Erythroblast (primary cell): ENCODE measurements at regions not wholly inside any gene's neighbourhood (a gene's known extent, or its start where the extent isn't known, plus 50 kb on each side); places are given as distances from the start of the nearest gene placed in this dataset.
"Not testable (repeated sequence)": the region's sequence is repeated elsewhere in the genome, so short reads cannot be mapped to it uniquely, and the experiment has no call there.

Source experiments
- DNase-seq, 2 experiments: peaks; one replicate each; lab custom pipeline; 2025; lab: John Stamatoyannopoulos, UW
- GATA1 ChIP-seq: IDR thresholded peaks from 2 replicates; pipeline ENCODE4 v1.6.1; 2011; ENCODE audit warnings: low read depth, mild to moderate bottlenecking, control low read depth, low read length, moderate library complexity
- POLR2A ChIP-seq: IDR thresholded peaks from 2 replicates; pipeline ENCODE4 v1.6.1; 2011; ENCODE audit warnings: mild to moderate bottlenecking, low read length

GRCh38 chr5:162762119-162762518, 675.3 kb upstream of the CCNG1 start:
- TF ChIP-seq POLR2A (no peak), GATA1 (no peak)
- no peak for DNase-seq

GRCh38 chr5:162769019-162769418, 668.4 kb upstream of the CCNG1 start:
- TF ChIP-seq GATA1, result no peak
- TF ChIP-seq POLR2A, result no peak

GRCh38 chr5:162785673-162786072, 651.7 kb upstream of the CCNG1 start:
- no peak for DNase-seq

More at GRCh38 chr5:162769019-162769418, 668.4 kb upstream of the CCNG1 start:
- no peak for DNase-seq

GRCh38 chr5:162786234-162786633, 651.2 kb upstream of the CCNG1 start:
- TF ChIP-seq GATA1 (no peak), POLR2A (no peak)
- no peak for DNase-seq

More at GRCh38 chr5:162785673-162786072, 651.7 kb upstream of the CCNG1 start:
- no peak for TF ChIP-seq GATA1
- TF ChIP-seq POLR2A, result no peak

- DNase-seq, result no peak
- no peak for TF ChIP-seq POLR2A
These were observed 640.9 kb upstream of the CCNG1 start for GRCh38 chr5:162796507-162796906.

GRCh38 chr5:162800301-162800700, 637.1 kb upstream of the CCNG1 start:
- TF ChIP-seq GATA1 (no peak), POLR2A (no peak)
- DNase-seq, result no peak

- no peak for TF ChIP-seq GATA1
- TF ChIP-seq POLR2A, result no peak
- no peak for DNase-seq
These were observed 636.2 kb upstream of the CCNG1 start for GRCh38 chr5:162801235-162801634.

GRCh38 chr5:162806195-162806594, 631.2 kb upstream of the CCNG1 start:
- DNase-seq, result no peak
- TF ChIP-seq POLR2A (no peak), GATA1 (no peak)

GRCh38 chr5:162811071-162811470, 626.3 kb upstream of the CCNG1 start:
- no peak for TF ChIP-seq GATA1
- TF ChIP-seq POLR2A, result no peak
- DNase-seq, result no peak

GRCh38 chr5:162816816-162817215, 620.6 kb upstream of the CCNG1 start:
- DNase-seq, result no peak
- TF ChIP-seq GATA1 (no peak), POLR2A (no peak)

- no peak for DNase-seq
- TF ChIP-seq GATA1, result no peak
- no peak for TF ChIP-seq POLR2A
These were observed 620.0 kb upstream of the CCNG1 start for GRCh38 chr5:162817364-162817763.

- not testable (repeated sequence) for DNase-seq
These were observed 615.7 kb upstream of the CCNG1 start for GRCh38 chr5:162821664-162822063.

- DNase-seq, result no peak
- TF ChIP-seq POLR2A (no peak), GATA1 (no peak)
These were observed 613.0 kb upstream of the CCNG1 start for GRCh38 chr5:162824360-162824759.

GRCh38 chr5:162837155-162837554, 600.2 kb upstream of the CCNG1 start:
- TF ChIP-seq POLR2A (no peak), GATA1 (no peak)
- DNase-seq, result no peak

GRCh38 chr5:162842727-162843126, 594.7 kb upstream of the CCNG1 start:
- no peak for DNase-seq
- TF ChIP-seq GATA1 (no peak), POLR2A (no peak)

- DNase-seq, result no peak
- no peak for TF ChIP-seq GATA1
- TF ChIP-seq POLR2A, result no peak
These were observed 585.3 kb upstream of the CCNG1 start for GRCh38 chr5:162852134-162852533.
